AG04449 (cell line): ENCODE measurements at regions not wholly inside any gene's neighbourhood (a gene's known extent, or its start where the extent isn't known, plus 50 kb on each side); places are given as distances from the start of the nearest gene placed in this dataset.
"Not testable (repeated sequence)": the region's sequence is repeated elsewhere in the genome, so short reads cannot be mapped to it uniquely, and the experiment has no call there.

Experiments
- CTCF ChIA-PET: fragments of 350-600 bp; formaldehyde crosslinking; extraction: SDS; loops from one replicate; lab custom pipeline; 2021; ENCODE audit warnings: antibody characterized with exemption; lab: Yijun Ruan, JAX
- POLR2A ChIA-PET: fragments of 400-600, 350-600 bp; formaldehyde crosslinking; extraction: SDS; loops from one replicate; lab custom pipeline; 2020; ENCODE audit warnings: antibody characterized with exemption, inconsistent platforms; lab: Yijun Ruan, JAX
- DNase-seq: peaks from one replicate; pipeline ENCODE4 v3.0.0-alpha.2; 2010; ENCODE audit warnings: low read depth, low spot score
- H3K4me3 ChIP-seq: 2 replicates; pipeline ENCODE4 v1.5.1; 2011; ENCODE audit warnings: low read depth, mild to moderate bottlenecking, control low read depth, low read length
- CTCF ChIP-seq: IDR thresholded peaks from one replicate; pipeline ENCODE4 v1.5.1; 2011; ENCODE audit warnings: mild to moderate bottlenecking, moderate library complexity, low read length, control low read depth, inconsistent platforms; ENCODE audit not compliant: insufficient read depth; ENCODE audit errors: missing control alignments

- ChIA-PET CTCF (no interaction called here), POLR2A (no interaction called here)
- no peak for TF ChIP-seq CTCF
- H3K4me3 ChIP-seq = no peak overlapping the region
- DNase-seq = no peak
Measured at GRCh38 chr11:44367452-44367851, 57.5 kb upstream of the ALX4 start.

GRCh38 chr11:44368886-44369285 is 58.9 kb upstream of the ALX4 start:
- no peak for DNase-seq
- POLR2A ChIA-PET = no interaction called here
- CTCF ChIA-PET = no interaction called here
- H3K4me3 ChIP-seq = no peak overlapping the region
- no peak for TF ChIP-seq CTCF

- CTCF ChIA-PET, POLR2A ChIA-PET: not testable (repeated sequence)
Measured at GRCh38 chr11:44371042-44371441, 61.1 kb upstream of the ALX4 start.

GRCh38 chr11:44371706-44372105 is 61.8 kb upstream of the ALX4 start:
- POLR2A ChIA-PET = no interaction called here
- CTCF ChIA-PET = no interaction called here
- DNase-seq = no peak
- TF ChIP-seq CTCF = no peak
- no peak overlapping the region for H3K4me3 ChIP-seq

More at GRCh38 chr11:44371042-44371441, 61.1 kb upstream of the ALX4 start:
- not testable (repeated sequence) for H3K4me3 ChIP-seq, DNase-seq

GRCh38 chr11:44372989-44373388 is 63.0 kb upstream of the ALX4 start:
- no peak for TF ChIP-seq CTCF
- CTCF ChIA-PET = no interaction called here

GRCh38 chr11:44374001-44374400 is 64.1 kb upstream of the ALX4 start:
- no peak for TF ChIP-seq CTCF
- no peak overlapping the region for H3K4me3 ChIP-seq
- no peak for DNase-seq
- ChIA-PET POLR2A (no interaction called here), CTCF (no interaction called here)

More at GRCh38 chr11:44372989-44373388, 63.0 kb upstream of the ALX4 start:
- POLR2A ChIA-PET = no interaction called here
- no peak overlapping the region for H3K4me3 ChIP-seq
- no peak for DNase-seq

GRCh38 chr11:44376423-44376822 is 66.5 kb upstream of the ALX4 start:
- no peak for TF ChIP-seq CTCF
- H3K4me3 ChIP-seq = no peak overlapping the region
- POLR2A ChIA-PET = no interaction called here
- CTCF ChIA-PET = no interaction called here
- DNase-seq = no peak
